ENCODE measurements at regions not wholly inside any gene's neighbourhood (a gene's known extent, or its start where the extent isn't known, plus 50 kb on each side); places are given as distances from the start of the nearest gene placed in this dataset.

GRCh38 chr1:57770236-57770635, 346.4 kb upstream of the DAB1 start:
- TF ChIP-seq JUND (IDR thresholded peaks at IDR 0.05): no peak
- TF ChIP-seq, protein P1, sequence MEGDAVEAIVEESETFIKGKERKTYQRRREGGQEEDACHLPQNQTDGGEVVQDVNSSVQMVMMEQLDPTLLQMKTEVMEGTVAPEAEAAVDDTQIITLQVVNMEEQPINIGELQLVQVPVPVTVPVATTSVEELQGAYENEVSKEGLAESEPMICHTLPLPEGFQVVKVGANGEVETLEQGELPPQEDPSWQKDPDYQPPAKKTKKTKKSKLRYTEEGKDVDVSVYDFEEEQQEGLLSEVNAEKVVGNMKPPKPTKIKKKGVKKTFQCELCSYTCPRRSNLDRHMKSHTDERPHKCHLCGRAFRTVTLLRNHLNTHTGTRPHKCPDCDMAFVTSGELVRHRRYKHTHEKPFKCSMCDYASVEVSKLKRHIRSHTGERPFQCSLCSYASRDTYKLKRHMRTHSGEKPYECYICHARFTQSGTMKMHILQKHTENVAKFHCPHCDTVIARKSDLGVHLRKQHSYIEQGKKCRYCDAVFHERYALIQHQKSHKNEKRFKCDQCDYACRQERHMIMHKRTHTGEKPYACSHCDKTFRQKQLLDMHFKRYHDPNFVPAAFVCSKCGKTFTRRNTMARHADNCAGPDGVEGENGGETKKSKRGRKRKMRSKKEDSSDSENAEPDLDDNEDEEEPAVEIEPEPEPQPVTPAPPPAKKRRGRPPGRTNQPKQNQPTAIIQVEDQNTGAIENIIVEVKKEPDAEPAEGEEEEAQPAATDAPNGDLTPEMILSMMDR (IDR thresholded peaks at IDR 0.05; ENCODE audit: low read depth, low read length, missing input control): no peak
- TF ChIP-seq RAD21 (IDR thresholded peaks at IDR 0.05): no peak

Measured in liver (tissue), 3 donors.